Colonic mucosa (tissue), 4 donors: ENCODE measurements at regions not wholly inside any gene's neighbourhood (a gene's known extent, or its start where the extent isn't known, plus 50 kb on each side); places are given as distances from the start of the nearest gene placed in this dataset.
A peak's percentile ranks its signal among the peaks of the same experiment; 100 is the strongest.

ENCODE experiments used
- DNase-seq: peaks from one replicate; pipeline ENCODE4 v3.0.0-alpha.2; 2020
- H3K27ac ChIP-seq: fragments of 200-600 bp; one replicate; pipeline ENCODE4 v1.8.0; 2021
- H3K27me3 ChIP-seq: fragments of 200-600 bp; one replicate; pipeline ENCODE4 v1.8.0; 2021
- H3K36me3 ChIP-seq: fragments of 200-600 bp; one replicate; pipeline ENCODE4 v1.8.0; 2021
- H3K4me1 ChIP-seq: fragments of 200-600 bp; one replicate; pipeline ENCODE4 v1.8.0; 2021; ENCODE audit warnings: mild to moderate bottlenecking
- H3K4me3 ChIP-seq: fragments of 200-600 bp; one replicate; pipeline ENCODE4 v1.8.0; 2021
- H3K9ac ChIP-seq, 2 donors: one replicate each; pipeline ENCODE4 v1.7.0; 2013; ENCODE audit warnings: control low read depth in 2 of 2, low read depth in 2 of 2, low read length in 2 of 2
- H3K9me3 ChIP-seq: fragments of 200-600 bp; one replicate; pipeline ENCODE4 v1.8.0; 2021
- intact Hi-C: fragments of 100-400 bp; cut with DNase I; formaldehyde crosslinking; loops from one replicate; pipeline ENCODE4 v1.14.1; 2022
- TF ChIP-seq, protein P1 (sequence below): fragments of 200-600 bp; IDR thresholded peaks from one replicate; pipeline ENCODE4 v1.8.0; 2022; ENCODE audit warnings: antibody characterized with exemption, mild to moderate bottlenecking
- donor health status: healthy.
- donor health status: DM: no; HTN: no; CAD: no.
- donor health status: DM: no; HTN: no; CAD: no.

DNA sequence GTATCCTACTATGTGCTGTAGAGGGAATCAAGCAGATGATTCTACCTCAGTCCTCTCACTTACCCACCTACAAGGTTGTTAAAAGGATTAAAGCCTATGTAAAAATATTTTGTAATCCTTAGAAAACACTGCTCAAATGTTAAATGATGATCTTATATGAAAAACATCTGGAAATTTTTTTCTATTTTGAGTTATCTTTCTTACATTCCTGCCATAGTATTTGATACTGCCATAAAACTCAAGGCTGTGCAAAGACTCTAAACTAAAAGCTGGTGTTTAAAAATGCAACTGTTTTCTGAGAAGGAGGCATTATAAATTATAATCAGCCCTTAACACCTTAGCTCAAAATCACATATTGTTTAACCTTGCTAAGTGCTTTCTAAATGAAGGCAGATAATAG is 474.2 kb downstream of the PRELID2 start:
- Histone ChIP-seq H3K27me3 (no peaks in the 10 kb centered on the region), H3K4me3 (no peak overlapping the region), H3K36me3 (no peaks in the 10 kb centered on the region), H3K9me3 (no peaks in the 10 kb centered on the region), H3K4me1 (no peaks in the 10 kb centered on the region), H3K27ac (no peak overlapping the region), H3K9ac (no peak overlapping the region)
- TF ChIP-seq, protein P1, sequence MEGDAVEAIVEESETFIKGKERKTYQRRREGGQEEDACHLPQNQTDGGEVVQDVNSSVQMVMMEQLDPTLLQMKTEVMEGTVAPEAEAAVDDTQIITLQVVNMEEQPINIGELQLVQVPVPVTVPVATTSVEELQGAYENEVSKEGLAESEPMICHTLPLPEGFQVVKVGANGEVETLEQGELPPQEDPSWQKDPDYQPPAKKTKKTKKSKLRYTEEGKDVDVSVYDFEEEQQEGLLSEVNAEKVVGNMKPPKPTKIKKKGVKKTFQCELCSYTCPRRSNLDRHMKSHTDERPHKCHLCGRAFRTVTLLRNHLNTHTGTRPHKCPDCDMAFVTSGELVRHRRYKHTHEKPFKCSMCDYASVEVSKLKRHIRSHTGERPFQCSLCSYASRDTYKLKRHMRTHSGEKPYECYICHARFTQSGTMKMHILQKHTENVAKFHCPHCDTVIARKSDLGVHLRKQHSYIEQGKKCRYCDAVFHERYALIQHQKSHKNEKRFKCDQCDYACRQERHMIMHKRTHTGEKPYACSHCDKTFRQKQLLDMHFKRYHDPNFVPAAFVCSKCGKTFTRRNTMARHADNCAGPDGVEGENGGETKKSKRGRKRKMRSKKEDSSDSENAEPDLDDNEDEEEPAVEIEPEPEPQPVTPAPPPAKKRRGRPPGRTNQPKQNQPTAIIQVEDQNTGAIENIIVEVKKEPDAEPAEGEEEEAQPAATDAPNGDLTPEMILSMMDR: no peak
- DNase-seq: no peak
- intact Hi-C loops: no loop called here

- DNase-seq: no peak
- Histone ChIP-seq H3K4me1 (no peaks in the 10 kb centered on the region), H3K9ac (no peak overlapping the region), H3K4me3 (no peak overlapping the region), H3K36me3 (no peaks in the 10 kb centered on the region), H3K27me3 (no peaks in the 10 kb centered on the region), H3K9me3 (no peaks in the 10 kb centered on the region), H3K27ac (no peak overlapping the region)
- intact Hi-C loops: no loop called here
- TF ChIP-seq, protein P1: no peak
These were observed 484.6 kb downstream of the PRELID2 start for GRCh38 chr5:145350513-145350912.

DNA sequence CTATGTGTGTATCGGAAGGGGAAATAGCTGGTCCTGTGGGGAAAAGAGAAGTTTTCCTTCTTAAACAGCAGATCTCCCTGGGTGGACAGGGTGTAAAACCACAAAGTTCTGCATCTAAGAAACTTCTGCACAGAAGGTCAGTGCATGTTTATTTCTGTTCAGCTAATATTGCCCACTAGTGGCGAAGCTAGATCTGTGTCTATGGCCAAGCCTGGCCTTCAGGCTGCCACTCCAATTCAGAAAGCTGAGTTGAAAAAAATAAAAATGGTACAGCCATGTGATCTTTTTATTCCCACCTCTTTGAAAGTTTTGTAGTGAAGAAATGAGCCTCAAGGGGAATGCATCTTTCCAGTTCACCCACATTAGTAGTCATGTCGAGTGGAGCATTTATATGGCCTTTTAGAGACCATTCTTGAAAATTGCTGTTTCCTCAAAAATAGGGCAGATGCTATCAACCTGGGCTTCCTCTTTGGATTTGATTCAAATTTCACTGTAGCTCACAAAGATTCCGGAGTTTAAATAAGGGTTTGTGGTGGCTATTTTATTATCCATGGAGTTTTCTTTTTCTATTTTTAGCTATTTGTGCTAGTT is 488.0 kb downstream of the PRELID2 start:
- DNase-seq: no peak
- Histone ChIP-seq H3K9me3 (no peaks in the 10 kb centered on the region), H3K27ac (no peak overlapping the region), H3K4me3 (no peak overlapping the region), H3K4me1 (no peaks in the 10 kb centered on the region), H3K36me3 (no peaks in the 10 kb centered on the region), H3K9ac (no peak overlapping the region), H3K27me3 (no peaks in the 10 kb centered on the region)
- TF ChIP-seq, protein P1: peak; percentile 24
- intact Hi-C loops: no loop called here

DNA sequence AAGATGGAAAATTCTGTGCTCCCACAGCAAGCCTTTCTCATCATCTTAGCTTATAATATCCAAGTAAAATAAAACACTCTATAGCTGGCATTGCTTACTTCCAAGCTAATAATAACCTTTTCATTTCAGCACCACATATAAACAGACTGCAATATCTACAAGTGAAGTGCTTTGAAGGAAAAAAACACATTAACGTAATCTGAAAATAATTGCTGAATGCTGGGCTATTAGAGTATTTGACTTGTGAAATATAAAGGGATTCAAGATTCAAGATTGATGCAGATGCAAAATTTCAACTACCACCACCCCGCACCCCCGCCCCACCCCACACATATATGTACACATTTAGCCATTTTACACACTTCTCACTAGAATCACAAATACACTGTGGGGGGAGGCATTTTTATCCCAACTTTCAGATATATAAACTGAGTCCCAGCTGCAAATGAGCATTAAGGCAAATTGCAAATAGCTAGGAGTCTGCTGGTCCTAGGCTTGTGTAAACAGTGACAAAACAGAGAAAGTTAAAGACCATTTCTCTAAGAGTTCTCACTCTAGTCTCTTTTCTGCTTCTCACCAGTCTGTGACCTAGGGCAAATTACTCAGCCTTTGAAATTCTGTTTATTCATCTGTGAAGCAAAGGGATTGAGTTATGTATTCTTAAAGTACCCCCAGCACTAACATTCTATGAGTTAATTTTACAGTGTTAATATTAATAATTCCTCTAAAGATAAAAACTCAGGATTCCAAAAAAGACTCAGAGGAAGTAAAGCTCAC is 489.4 kb downstream of the PRELID2 start:
- Histone ChIP-seq H3K36me3 (no peaks in the 10 kb centered on the region), H3K4me1 (no peaks in the 10 kb centered on the region), H3K4me3 (no peak overlapping the region), H3K27ac (no peak overlapping the region), H3K9me3 (no peaks in the 10 kb centered on the region), H3K27me3 (no peaks in the 10 kb centered on the region), H3K9ac (no peak overlapping the region)
- no peak for DNase-seq
- TF ChIP-seq, protein P1: no peak
- intact Hi-C loops: no loop called here

DNA sequence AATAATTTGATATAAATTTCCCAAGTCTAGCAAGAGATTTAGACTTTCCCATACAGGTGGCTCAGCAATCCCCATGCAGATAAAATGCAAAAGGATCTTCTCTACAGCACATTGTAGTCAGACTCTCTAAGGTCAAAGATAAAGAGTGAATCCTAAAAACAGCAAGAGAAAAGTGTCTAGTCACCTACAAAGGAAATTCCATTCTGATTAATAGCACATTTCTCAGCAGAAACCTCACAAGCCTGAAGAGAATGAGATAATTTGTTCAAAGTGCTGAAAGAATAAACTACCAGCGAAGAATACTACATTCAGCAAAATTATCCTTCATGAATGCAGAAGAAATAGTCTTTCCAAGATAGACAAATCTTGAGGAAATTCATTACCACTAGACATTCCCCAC is 493.3 kb downstream of the PRELID2 start:
- Histone ChIP-seq H3K4me3 (no peak overlapping the region), H3K4me1 (no peaks in the 10 kb centered on the region), H3K27me3 (no peaks in the 10 kb centered on the region), H3K27ac (no peak overlapping the region), H3K9me3 (no peaks in the 10 kb centered on the region), H3K9ac (no peak overlapping the region), H3K36me3 (no peaks in the 10 kb centered on the region)
- no peak for DNase-seq
- TF ChIP-seq, protein P1: no peak
- intact Hi-C loops: no loop called here
